Left ventricle myocardium inferior (tissue), 1 donor: ENCODE measurements at regions not wholly inside any gene's neighbourhood (a gene's known extent, or its start where the extent isn't known, plus 50 kb on each side); places are given as distances from the start of the nearest gene placed in this dataset.

Experiments
- DNase-seq: peaks from one replicate; pipeline ENCODE4 v3.0.0-alpha.2; 2020
- H3K27ac ChIP-seq: fragments of 200-600 bp; replicated peaks from 2 replicates; pipeline ENCODE4 v1.8.0; 2021
- H3K27me3 ChIP-seq: fragments of 200-600 bp; 2 replicates; pipeline ENCODE4 v1.8.0; 2021; ENCODE audit warnings: low read depth
- H3K36me3 ChIP-seq: fragments of 200-600 bp; 2 replicates; pipeline ENCODE4 v1.8.0; 2021
- H3K4me1 ChIP-seq: fragments of 200-600 bp; 2 replicates; pipeline ENCODE4 v1.8.0; 2021
- H3K4me3 ChIP-seq: fragments of 200-600 bp; 2 replicates; pipeline ENCODE4 v1.8.0; 2021; ENCODE audit warnings: mild to moderate bottlenecking, moderate library complexity
- H3K9me3 ChIP-seq: fragments of 200-600 bp; replicated peaks from 2 replicates; pipeline ENCODE4 v1.8.0; 2021
- intact Hi-C: fragments of 100-400 bp; cut with micrococcal nuclease; formaldehyde crosslinking; loops from one replicate; pipeline ENCODE4 v1.11.0; 2022
- TF ChIP-seq, protein P1 (sequence below): fragments of 200-600 bp; IDR thresholded peaks from 2 replicates; pipeline ENCODE4 v1.8.0; 2021; ENCODE audit warnings: antibody characterized with exemption, mild to moderate bottlenecking, borderline replicate concordance
- donor health status: DM: no; HTN: yes; CAD: no; lungs with severe emphysema.

GRCh38 chr7:121560267-121560990, 164.3 kb upstream of the FAM3C start:
- Histone ChIP-seq H3K27me3 (no peaks in the 10 kb centered on the region), H3K4me3 (no peak overlapping the region), H3K4me1 (no peaks in the 10 kb centered on the region), H3K36me3 (no peaks in the 10 kb centered on the region), H3K9me3 (no peaks in the 10 kb centered on the region), H3K27ac (no peak overlapping the region)
- intact Hi-C loops = no loop called here
- TF ChIP-seq, protein P1, sequence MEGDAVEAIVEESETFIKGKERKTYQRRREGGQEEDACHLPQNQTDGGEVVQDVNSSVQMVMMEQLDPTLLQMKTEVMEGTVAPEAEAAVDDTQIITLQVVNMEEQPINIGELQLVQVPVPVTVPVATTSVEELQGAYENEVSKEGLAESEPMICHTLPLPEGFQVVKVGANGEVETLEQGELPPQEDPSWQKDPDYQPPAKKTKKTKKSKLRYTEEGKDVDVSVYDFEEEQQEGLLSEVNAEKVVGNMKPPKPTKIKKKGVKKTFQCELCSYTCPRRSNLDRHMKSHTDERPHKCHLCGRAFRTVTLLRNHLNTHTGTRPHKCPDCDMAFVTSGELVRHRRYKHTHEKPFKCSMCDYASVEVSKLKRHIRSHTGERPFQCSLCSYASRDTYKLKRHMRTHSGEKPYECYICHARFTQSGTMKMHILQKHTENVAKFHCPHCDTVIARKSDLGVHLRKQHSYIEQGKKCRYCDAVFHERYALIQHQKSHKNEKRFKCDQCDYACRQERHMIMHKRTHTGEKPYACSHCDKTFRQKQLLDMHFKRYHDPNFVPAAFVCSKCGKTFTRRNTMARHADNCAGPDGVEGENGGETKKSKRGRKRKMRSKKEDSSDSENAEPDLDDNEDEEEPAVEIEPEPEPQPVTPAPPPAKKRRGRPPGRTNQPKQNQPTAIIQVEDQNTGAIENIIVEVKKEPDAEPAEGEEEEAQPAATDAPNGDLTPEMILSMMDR = no peak
- DNase-seq = no peak

DNA sequence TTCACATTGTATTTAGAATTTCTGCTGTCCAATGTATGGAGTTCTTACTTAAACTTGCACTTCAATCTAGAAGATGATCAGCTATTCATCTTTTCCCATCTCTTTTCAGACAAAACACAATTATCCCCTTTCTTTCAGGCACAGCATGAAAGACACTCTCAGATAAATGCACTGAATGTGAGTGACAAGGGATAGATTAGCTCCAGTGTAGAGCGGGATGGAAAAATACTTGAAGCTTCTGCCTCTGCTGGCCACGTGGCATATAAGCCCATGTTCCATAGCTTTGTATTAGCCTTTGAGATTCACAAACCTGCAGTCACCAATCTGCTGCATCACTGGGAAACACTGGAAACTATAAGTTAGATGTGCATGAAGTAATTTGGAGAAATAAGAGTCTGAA, 162.2 kb upstream of the FAM3C start:
- Histone ChIP-seq H3K36me3 (no peaks in the 10 kb centered on the region), H3K27me3 (no peaks in the 10 kb centered on the region), H3K4me3 (no peak overlapping the region), H3K4me1 (no peaks in the 10 kb centered on the region), H3K9me3 (no peaks in the 10 kb centered on the region), H3K27ac (no peak overlapping the region)
- DNase-seq = no peak
- intact Hi-C loops = no loop called here
- TF ChIP-seq, protein P1 = no peak

DNA sequence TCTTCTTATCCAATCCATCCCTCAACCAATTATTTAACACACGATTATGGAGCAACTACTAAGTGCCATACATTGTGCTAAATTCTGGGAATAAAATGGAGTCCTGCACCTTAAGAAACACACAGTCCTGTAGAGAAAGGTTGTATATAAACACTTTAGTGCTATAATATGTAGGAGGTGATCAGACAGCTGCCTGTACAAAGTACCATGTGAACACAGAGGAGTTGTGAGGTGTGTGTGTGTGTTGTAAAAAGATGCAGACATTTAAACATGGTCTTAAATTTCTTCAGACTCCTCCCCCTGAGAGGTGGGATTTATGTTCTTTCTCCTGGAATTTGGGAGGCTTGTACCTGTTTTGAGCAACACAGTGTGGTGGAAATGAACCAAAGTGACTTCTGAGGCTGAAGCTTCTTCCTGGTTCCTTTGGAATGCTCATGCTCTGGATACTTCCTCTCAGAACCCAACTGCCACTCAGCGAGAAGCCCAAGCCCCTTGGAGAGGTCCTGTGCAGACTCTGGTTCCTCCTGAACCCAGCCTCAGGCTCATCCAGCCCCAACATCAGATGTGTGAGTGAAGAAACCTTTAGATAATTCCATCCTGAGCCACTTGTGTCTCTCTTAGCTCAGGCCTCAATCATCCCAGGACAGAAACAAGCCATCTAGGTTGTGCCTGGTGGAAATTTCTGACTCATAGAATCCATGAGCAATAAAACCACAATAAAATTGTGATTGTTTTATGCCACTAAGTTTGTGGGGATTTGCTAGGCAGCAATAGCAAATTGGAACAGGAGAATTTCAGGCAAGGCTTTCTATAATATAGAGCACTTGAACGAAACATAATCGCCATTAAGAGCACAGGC, 161.2 kb upstream of the FAM3C start:
- H3K9me3 ChIP-seq = no peaks in the 10 kb centered on the region
- H3K27ac ChIP-seq = no peak overlapping the region
- no peaks in the 10 kb centered on the region for H3K27me3 ChIP-seq
- TF ChIP-seq, protein P1 = no peak
- no peaks in the 10 kb centered on the region for H3K36me3 ChIP-seq
- DNase-seq = no peak
- intact Hi-C loops = no loop called here
- H3K4me3 ChIP-seq = no peak overlapping the region
- H3K4me1 ChIP-seq = no peaks in the 10 kb centered on the region

DNA sequence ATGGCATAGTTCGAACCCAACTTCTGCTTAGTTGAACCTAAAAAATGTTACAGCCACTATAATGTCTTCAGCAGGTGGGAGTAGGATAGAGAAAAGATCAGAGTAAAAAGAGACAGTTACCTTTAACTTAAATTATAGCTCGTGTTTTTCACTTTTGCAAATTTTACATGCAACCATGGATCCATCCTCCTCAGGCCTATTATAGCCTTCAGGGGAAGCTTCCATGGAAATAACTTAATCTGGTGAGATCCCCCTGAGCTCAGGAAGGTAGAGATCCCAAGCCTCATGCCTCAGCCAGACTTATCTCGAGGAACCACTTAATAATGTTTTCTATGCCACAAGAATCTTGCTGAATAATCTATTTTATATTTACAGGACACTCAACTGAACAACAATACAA, 159.4 kb upstream of the FAM3C start:
- intact Hi-C loops = no loop called here
- TF ChIP-seq, protein P1 = no peak
- Histone ChIP-seq H3K4me3 (no peak overlapping the region), H3K27me3 (no peaks in the 10 kb centered on the region), H3K27ac (no peak overlapping the region), H3K9me3 (no peaks in the 10 kb centered on the region), H3K36me3 (no peaks in the 10 kb centered on the region), H3K4me1 (no peaks in the 10 kb centered on the region)
- DNase-seq = no peak

GRCh38 chr7:121547544-121548092, 151.5 kb upstream of the FAM3C start:
- Histone ChIP-seq H3K4me1 (no peaks in the 10 kb centered on the region), H3K4me3 (no peak overlapping the region), H3K9me3 (peaks cover 4% of the 10 kb centered on the region), H3K27me3 (no peaks in the 10 kb centered on the region), H3K27ac (no peak overlapping the region), H3K36me3 (no peaks in the 10 kb centered on the region)
- intact Hi-C loops = loop anchor here (2.0 kb wide), 1 partner anchor 181 kb away; no protein-coding TSS in a partner anchor
- TF ChIP-seq, protein P1 = peak; percentile 87
- DNase-seq = no peak
